CD4-positive, alpha-beta T cell (primary cell): ENCODE measurements at regions not wholly inside any gene's neighbourhood (a gene's known extent, or its start where the extent isn't known, plus 50 kb on each side); places are given as distances from the start of the nearest gene placed in this dataset.

Source experiments
- ATAC-seq: fragments of 200-7000 bp; cut with Tn5 transposase; one replicate; pipeline ENCODE4 v1.10.0; 2022; ENCODE audit warnings: mild to moderate bottlenecking; ENCODE audit not compliant: poor library complexity
- CTCF ChIA-PET: fragments of 350-600 bp; sonication (Branson Sonifier 250); formaldehyde crosslinking; loops from one replicate; lab custom pipeline; 2021; ENCODE audit warnings: antibody characterized with exemption, inconsistent platforms; lab: Charles Lee
- POLR2A ChIA-PET: fragments of 350-600 bp; sonication (Branson Sonifier 250); formaldehyde crosslinking; loops from one replicate; lab custom pipeline; 2021; ENCODE audit warnings: antibody characterized with exemption, inconsistent platforms; lab: Charles Lee
- DNase-seq, 14 experiments: peaks; one replicate each; pipeline ENCODE4 v3.0.0-alpha.2; 2013 to 2020; ENCODE audit warnings: mixed read lengths in 2 of 14
- H3K27ac ChIP-seq, 2 donors: one replicate each; pipeline versions ENCODE4 v1.5.1 to v1.7.0; 2013; ENCODE audit warnings: low read length in 2 of 2, low read depth in 1 of 2, mild to moderate bottlenecking in 1 of 2
- H3K27me3 ChIP-seq, 2 experiments: 1 replicate in 1 of 2; 2 replicates in 1 of 2; pipeline versions ENCODE4 v1.6.1 to v1.7.0; 2013; ENCODE audit warnings: low read length in 2 of 2, control low read depth in 1 of 2, mild to moderate bottlenecking in 1 of 2, moderate library complexity in 1 of 2; ENCODE audit not compliant: insufficient read depth in 2 of 2, control insufficient read depth in 1 of 2
- H3K36me3 ChIP-seq: one replicate; pipeline ENCODE4 v1.6.1; 2013; ENCODE audit warnings: low read length, control low read depth; ENCODE audit not compliant: insufficient read depth
- H3K4me1 ChIP-seq: one replicate; pipeline ENCODE4 v1.6.1; 2013; ENCODE audit warnings: low read length, control low read depth; ENCODE audit not compliant: insufficient read depth
- H3K4me3 ChIP-seq: one replicate; pipeline ENCODE4 v1.5.1; 2013; ENCODE audit warnings: mild to moderate bottlenecking, low read length, moderate library complexity
- H3K9me3 ChIP-seq, 2 experiments: 1 replicate in 1 of 2; 2 replicates in 1 of 2; pipeline versions ENCODE4 v1.6.1 to v1.7.0; 2013; ENCODE audit warnings: low read length in 2 of 2, mild to moderate bottlenecking in 2 of 2, control low read depth in 1 of 2, moderate library complexity in 1 of 2; ENCODE audit not compliant: control insufficient read depth in 1 of 2, insufficient read depth in 1 of 2
- H3K27ac Mint-ChIP-seq: one replicate; pipeline ENCODE4 v1.8.0; 2020; ENCODE audit warnings: mixed read lengths
- H3K27me3 Mint-ChIP-seq: one replicate; pipeline ENCODE4 v1.8.0; 2021; ENCODE audit warnings: mixed read lengths
- H3K36me3 Mint-ChIP-seq: one replicate; pipeline ENCODE4 v1.8.0; 2021; ENCODE audit warnings: low read depth, mixed read lengths
- H3K4me1 Mint-ChIP-seq: one replicate; pipeline ENCODE4 v1.8.0; 2021; ENCODE audit warnings: low read depth, mixed read lengths
- H3K4me3 Mint-ChIP-seq: one replicate; pipeline ENCODE4 v1.8.0; 2020; ENCODE audit warnings: mild to moderate bottlenecking, mixed read lengths
- H3K9me3 Mint-ChIP-seq: one replicate; pipeline ENCODE4 v1.8.0; 2020; ENCODE audit warnings: mixed read lengths
- intact Hi-C, 2 experiments: fragments of 100-400 bp; cut with DNase I in 1 of 2; cut with micrococcal nuclease in 1 of 2; formaldehyde crosslinking; loops; one replicate each; pipeline versions ENCODE4 v1.15.1 to v1.9.0; 2023 to 2025; cut with DNase I, micrococcal nuclease
- TF ChIP-seq, protein P1 (sequence below): fragments of 200-600 bp; IDR thresholded peaks from one replicate; pipeline ENCODE4 v1.8.0; 2022; ENCODE audit warnings: antibody characterized with exemption, mild to moderate bottlenecking

- Histone ChIP-seq H3K27ac (no peak overlapping the region), H3K27me3 (no peaks in the 10 kb centered on the region), H3K4me3 (no peak overlapping the region), H3K36me3 (no peaks in the 10 kb centered on the region), H3K4me1 (no peaks in the 10 kb centered on the region), H3K9me3 (no peaks in the 10 kb centered on the region)
- Mint-ChIP-seq H3K27ac (no peak overlapping the region), H3K4me3 (no peak overlapping the region), H3K4me1 (no peaks in the 10 kb centered on the region), H3K27me3 (no peaks in the 10 kb centered on the region), H3K9me3 (no peaks in the 10 kb centered on the region), H3K36me3 (no peaks in the 10 kb centered on the region)
- CTCF ChIA-PET, result no interaction called here
- TF ChIP-seq, protein P1, sequence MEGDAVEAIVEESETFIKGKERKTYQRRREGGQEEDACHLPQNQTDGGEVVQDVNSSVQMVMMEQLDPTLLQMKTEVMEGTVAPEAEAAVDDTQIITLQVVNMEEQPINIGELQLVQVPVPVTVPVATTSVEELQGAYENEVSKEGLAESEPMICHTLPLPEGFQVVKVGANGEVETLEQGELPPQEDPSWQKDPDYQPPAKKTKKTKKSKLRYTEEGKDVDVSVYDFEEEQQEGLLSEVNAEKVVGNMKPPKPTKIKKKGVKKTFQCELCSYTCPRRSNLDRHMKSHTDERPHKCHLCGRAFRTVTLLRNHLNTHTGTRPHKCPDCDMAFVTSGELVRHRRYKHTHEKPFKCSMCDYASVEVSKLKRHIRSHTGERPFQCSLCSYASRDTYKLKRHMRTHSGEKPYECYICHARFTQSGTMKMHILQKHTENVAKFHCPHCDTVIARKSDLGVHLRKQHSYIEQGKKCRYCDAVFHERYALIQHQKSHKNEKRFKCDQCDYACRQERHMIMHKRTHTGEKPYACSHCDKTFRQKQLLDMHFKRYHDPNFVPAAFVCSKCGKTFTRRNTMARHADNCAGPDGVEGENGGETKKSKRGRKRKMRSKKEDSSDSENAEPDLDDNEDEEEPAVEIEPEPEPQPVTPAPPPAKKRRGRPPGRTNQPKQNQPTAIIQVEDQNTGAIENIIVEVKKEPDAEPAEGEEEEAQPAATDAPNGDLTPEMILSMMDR, result no peak
- DNase-seq (no peak), ATAC-seq (no peak)
- intact Hi-C loops, result no loop called here
- POLR2A ChIA-PET, result no interaction called here
These were observed 159.1 kb upstream of the WDR1 start for GRCh38 chr4:10275696-10276095.

DNA sequence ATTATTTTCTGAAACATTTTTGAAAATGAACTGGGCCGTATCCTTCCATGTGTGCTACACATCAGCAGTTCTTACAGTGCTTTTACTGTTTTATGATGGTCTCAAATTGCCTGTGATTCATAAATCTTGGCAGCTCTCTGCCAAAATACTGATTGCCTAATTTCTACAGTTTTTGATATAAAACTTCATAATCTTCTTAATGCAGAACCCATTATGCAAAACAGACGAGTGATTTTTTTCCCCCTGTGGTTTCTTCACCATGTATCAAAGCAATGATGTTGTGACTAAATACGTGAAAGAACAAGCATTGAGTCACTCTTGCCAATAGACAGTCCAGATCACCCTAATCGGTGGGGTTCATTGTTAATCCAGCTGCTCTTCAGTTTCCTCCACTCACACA lies 156.4 kb upstream of the WDR1 start:
- H3K27ac Mint-ChIP-seq, result no peak overlapping the region
- ChIA-PET POLR2A (no interaction called here), CTCF (no interaction called here)
- no peaks in the 10 kb centered on the region for H3K9me3 ChIP-seq
- DNase-seq (no peak), ATAC-seq (no peak)
- no peak overlapping the region for H3K4me3 Mint-ChIP-seq
- H3K9me3 Mint-ChIP-seq, result no peaks in the 10 kb centered on the region
- no peaks in the 10 kb centered on the region for H3K36me3 Mint-ChIP-seq
- H3K27ac ChIP-seq, result no peak overlapping the region
- no peaks in the 10 kb centered on the region for H3K4me1 Mint-ChIP-seq
- TF ChIP-seq, protein P1, result no peak
- no peaks in the 10 kb centered on the region for H3K36me3 ChIP-seq
- no peaks in the 10 kb centered on the region for H3K27me3 ChIP-seq
- H3K27me3 Mint-ChIP-seq, result no peaks in the 10 kb centered on the region
- intact Hi-C loops, result no loop called here
- H3K4me3 ChIP-seq, result no peak overlapping the region
- no peaks in the 10 kb centered on the region for H3K4me1 ChIP-seq

DNA sequence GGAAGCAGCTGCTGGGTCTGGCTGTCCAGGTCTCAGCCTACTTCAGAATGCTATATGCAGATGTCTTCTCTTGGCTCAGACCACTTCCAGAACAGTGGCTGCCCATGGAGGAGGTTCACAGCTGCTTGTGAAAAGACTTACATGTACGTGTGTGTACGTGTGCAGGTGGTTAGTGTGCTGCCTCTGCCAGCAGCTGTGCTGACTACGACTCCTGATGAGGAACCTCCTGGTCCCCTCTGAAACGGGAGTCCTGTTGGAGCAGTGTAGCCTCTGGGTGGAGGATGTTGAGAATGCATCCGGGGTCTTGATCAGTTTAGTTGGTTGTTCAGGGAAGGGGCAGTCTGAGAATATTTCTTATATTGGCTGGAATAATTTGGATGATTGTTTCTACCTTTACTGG lies 155.9 kb upstream of the WDR1 start:
- CTCF ChIA-PET, result no interaction called here
- H3K27me3 ChIP-seq, result no peaks in the 10 kb centered on the region
- ATAC-seq, result no peak
- H3K4me1 Mint-ChIP-seq, result no peaks in the 10 kb centered on the region
- no peak overlapping the region for H3K27ac ChIP-seq
- no peaks in the 10 kb centered on the region for H3K27me3 Mint-ChIP-seq
- H3K4me1 ChIP-seq, result no peaks in the 10 kb centered on the region
- H3K36me3 ChIP-seq, result no peaks in the 10 kb centered on the region
- H3K9me3 Mint-ChIP-seq, result no peaks in the 10 kb centered on the region
- DNase-seq, result no peak
- H3K27ac Mint-ChIP-seq, result no peak overlapping the region
- no peaks in the 10 kb centered on the region for H3K36me3 Mint-ChIP-seq
- H3K4me3 ChIP-seq, result no peak overlapping the region
- intact Hi-C loops, result no loop called here
- no peak overlapping the region for H3K4me3 Mint-ChIP-seq
- TF ChIP-seq, protein P1, result no peak
- POLR2A ChIA-PET, result no interaction called here
- no peaks in the 10 kb centered on the region for H3K9me3 ChIP-seq
